Osteocyte (in vitro differentiated cells): ENCODE measurements at regions not wholly inside any gene's neighbourhood (a gene's known extent, or its start where the extent isn't known, plus 50 kb on each side); places are given as distances from the start of the nearest gene placed in this dataset.

Experiments used
- DNase-seq: peaks from one replicate; pipeline ENCODE4 v3.0.0; 2021; ENCODE audit warnings: mixed read lengths; ENCODE audit not compliant: unreplicated experiment; ENCODE audit errors: extremely low spot score
- H3K27ac Mint-ChIP-seq: one replicate; pipeline ENCODE4 v1.8.0; 2021; ENCODE audit warnings: mild to moderate bottlenecking, mixed read lengths; ENCODE audit not compliant: unreplicated experiment
- H3K27me3 Mint-ChIP-seq: one replicate; pipeline ENCODE4 v1.8.0; 2021; ENCODE audit warnings: mixed read lengths; ENCODE audit not compliant: unreplicated experiment
- H3K36me3 Mint-ChIP-seq: one replicate; pipeline ENCODE4 v1.8.0; 2021; ENCODE audit warnings: mixed read lengths; ENCODE audit not compliant: unreplicated experiment
- H3K4me1 Mint-ChIP-seq: one replicate; pipeline ENCODE4 v1.8.0; 2021; ENCODE audit warnings: mixed read lengths; ENCODE audit not compliant: unreplicated experiment
- H3K4me3 Mint-ChIP-seq: one replicate; pipeline ENCODE4 v1.8.0; 2021; ENCODE audit warnings: mild to moderate bottlenecking, moderate library complexity, mixed read lengths; ENCODE audit not compliant: unreplicated experiment
- H3K9me3 Mint-ChIP-seq: one replicate; pipeline ENCODE4 v1.8.0; 2021; ENCODE audit warnings: mixed read lengths; ENCODE audit not compliant: unreplicated experiment
- CTCF ChIP-seq: fragments of 200-600 bp; sonication (generic); IDR thresholded peaks from 2 replicates; pipeline ENCODE4 v1.5.0; 2021; ENCODE audit warnings: antibody characterized with exemption, mild to moderate bottlenecking, moderate library complexity

GRCh38 chr3:144865948-144866347 is 894.3 kb downstream of the DIPK2A start:
- Mint-ChIP-seq H3K27ac (no peak overlapping the region), H3K36me3 (no peaks in the 10 kb centered on the region), H3K4me1 (peaks cover 12% of the 10 kb centered on the region), H3K9me3 (no peaks in the 10 kb centered on the region), H3K4me3 (no peak overlapping the region), H3K27me3 (peaks cover 3% of the 10 kb centered on the region)
- no peak for TF ChIP-seq CTCF
- DNase-seq = no peak

- no peak overlapping the region for H3K27ac Mint-ChIP-seq
- H3K4me1 Mint-ChIP-seq = peaks cover 8% of the 10 kb centered on the region
- no peaks in the 10 kb centered on the region for H3K9me3 Mint-ChIP-seq
- peaks cover 3% of the 10 kb centered on the region for H3K27me3 Mint-ChIP-seq
- H3K4me3 Mint-ChIP-seq = no peak overlapping the region
- no peak for DNase-seq
- TF ChIP-seq CTCF = no peak
- no peaks in the 10 kb centered on the region for H3K36me3 Mint-ChIP-seq
Observed at GRCh38 chr3:144866476-144866875, 894.9 kb downstream of the DIPK2A start.

- no peak for TF ChIP-seq CTCF
- Mint-ChIP-seq H3K4me3 (no peak overlapping the region), H3K4me1 (peaks cover 8% of the 10 kb centered on the region), H3K27ac (no peak overlapping the region), H3K36me3 (no peaks in the 10 kb centered on the region), H3K27me3 (peaks cover 3% of the 10 kb centered on the region), H3K9me3 (no peaks in the 10 kb centered on the region)
- no peak for DNase-seq
Observed at GRCh38 chr3:144868506-144868905, 896.9 kb downstream of the DIPK2A start.

- Mint-ChIP-seq H3K27me3 (peaks cover 3% of the 10 kb centered on the region), H3K36me3 (no peaks in the 10 kb centered on the region), H3K4me3 (no peak overlapping the region), H3K4me1 (peaks cover 7% of the 10 kb centered on the region), H3K9me3 (no peaks in the 10 kb centered on the region), H3K27ac (no peak overlapping the region)
- DNase-seq = no peak
- TF ChIP-seq CTCF = no peak
Observed at GRCh38 chr3:144873066-144873465, 901.4 kb downstream of the DIPK2A start.

GRCh38 chr3:144875211-144875610 is 903.6 kb downstream of the DIPK2A start:
- no peak for TF ChIP-seq CTCF
- Mint-ChIP-seq H3K36me3 (no peaks in the 10 kb centered on the region), H3K4me3 (no peak overlapping the region), H3K27ac (no peak overlapping the region), H3K27me3 (peaks cover 3% of the 10 kb centered on the region), H3K4me1 (peaks cover 8% of the 10 kb centered on the region), H3K9me3 (no peaks in the 10 kb centered on the region)
- DNase-seq = no peak
